ENCODE measurements at regions not wholly inside any gene's neighbourhood (a gene's known extent, or its start where the extent isn't known, plus 50 kb on each side); places are given as distances from the start of the nearest gene placed in this dataset.

GRCh38 chr7:67451306-67451705 is 454.7 kb downstream of the TYW1 start:
- TF ChIP-seq POLR2A (IDR thresholded peaks at IDR 0.05; ENCODE audit: low read depth, low read length): no peak
- no peak for FAIRE-seq
- no peak for DNase-seq (ENCODE audit: insufficient read length, low spot score)

- TF ChIP-seq POLR2A (IDR thresholded peaks at IDR 0.05; ENCODE audit: low read depth, low read length): no peak
- FAIRE-seq: no peak
- DNase-seq (ENCODE audit: insufficient read length, low spot score): no peak
Measured at GRCh38 chr7:67452516-67453026, 455.9 kb downstream of the TYW1 start.

GRCh38 chr7:67453580-67454380 is 457.1 kb downstream of the TYW1 start:
- no peak for FAIRE-seq
- DNase-seq (ENCODE audit: insufficient read length, low spot score): no peak
- TF ChIP-seq POLR2A (IDR thresholded peaks at IDR 0.05; ENCODE audit: low read depth, low read length): no peak

GRCh38 chr7:67455508-67455907 is 458.9 kb downstream of the TYW1 start:
- no peak for FAIRE-seq
- no peak for DNase-seq (ENCODE audit: insufficient read length, low spot score)
- TF ChIP-seq POLR2A (IDR thresholded peaks at IDR 0.05; ENCODE audit: low read depth, low read length): no peak

- FAIRE-seq (no peak), DNase-seq (ENCODE audit: insufficient read length, low spot score) (no peak)
- no peak for TF ChIP-seq POLR2A (IDR thresholded peaks at IDR 0.05; ENCODE audit: low read depth, low read length)
Measured at GRCh38 chr7:67462781-67463191, 466.2 kb downstream of the TYW1 start.

- no peak for FAIRE-seq
- TF ChIP-seq POLR2A (IDR thresholded peaks at IDR 0.05; ENCODE audit: low read depth, low read length): no peak
- no peak for DNase-seq (ENCODE audit: insufficient read length, low spot score)
Measured at GRCh38 chr7:67463316-67463715, 466.7 kb downstream of the TYW1 start.

- no peak for FAIRE-seq
- no peak for DNase-seq (ENCODE audit: insufficient read length, low spot score)
- no peak for TF ChIP-seq POLR2A (IDR thresholded peaks at IDR 0.05; ENCODE audit: low read depth, low read length)
Measured at GRCh38 chr7:67463983-67464382, 467.4 kb downstream of the TYW1 start.

- TF ChIP-seq POLR2A (IDR thresholded peaks at IDR 0.05; ENCODE audit: low read depth, low read length): no peak
- FAIRE-seq (no peak), DNase-seq (ENCODE audit: insufficient read length, low spot score) (no peak)
Measured at GRCh38 chr7:67466109-67466508, 469.5 kb downstream of the TYW1 start.

- FAIRE-seq: no peak
- TF ChIP-seq POLR2A (IDR thresholded peaks at IDR 0.05; ENCODE audit: low read depth, low read length): no peak
Measured at GRCh38 chr7:67470256-67470751, 473.7 kb downstream of the TYW1 start.

GRCh38 chr7:67475293-67475692 is 478.7 kb downstream of the TYW1 start:
- no peak for FAIRE-seq
- TF ChIP-seq POLR2A (IDR thresholded peaks at IDR 0.05; ENCODE audit: low read depth, low read length): no peak
- no peak for DNase-seq (ENCODE audit: insufficient read length, low spot score)

More at GRCh38 chr7:67470256-67470751, 473.7 kb downstream of the TYW1 start:
- DNase-seq (ENCODE audit: insufficient read length, low spot score): no peak

GRCh38 chr7:67478066-67478465 is 481.4 kb downstream of the TYW1 start:
- TF ChIP-seq POLR2A (IDR thresholded peaks at IDR 0.05; ENCODE audit: low read depth, low read length): no peak
- no peak for DNase-seq (ENCODE audit: insufficient read length, low spot score)
- no peak for FAIRE-seq

GRCh38 chr7:67484244-67484751 is 487.7 kb downstream of the TYW1 start:
- no peak for FAIRE-seq
- no peak for TF ChIP-seq POLR2A (IDR thresholded peaks at IDR 0.05; ENCODE audit: low read depth, low read length)
- peak; percentile 56 for DNase-seq (ENCODE audit: insufficient read length, low spot score)

- TF ChIP-seq POLR2A (IDR thresholded peaks at IDR 0.05; ENCODE audit: low read depth, low read length): no peak
- DNase-seq (ENCODE audit: insufficient read length, low spot score) (no peak), FAIRE-seq (no peak)
Measured at GRCh38 chr7:67486401-67486800, 489.8 kb downstream of the TYW1 start.

GRCh38 chr7:67487316-67487715 is 490.7 kb downstream of the TYW1 start:
- no peak for TF ChIP-seq POLR2A (IDR thresholded peaks at IDR 0.05; ENCODE audit: low read depth, low read length)
- DNase-seq (ENCODE audit: insufficient read length, low spot score) (no peak), FAIRE-seq (no peak)

- TF ChIP-seq POLR2A (IDR thresholded peaks at IDR 0.05; ENCODE audit: low read depth, low read length): no peak
- FAIRE-seq: no peak
- DNase-seq (ENCODE audit: insufficient read length, low spot score): no peak
Measured at GRCh38 chr7:67489881-67490280, 493.2 kb downstream of the TYW1 start.

Measured in H54 (cell line).